NCI-H187 treated with DMSO at 0.1 percent for 48 hours (cell line): ENCODE measurements at regions not wholly inside any gene's neighbourhood (a gene's known extent, or its start where the extent isn't known, plus 50 kb on each side); places are given as distances from the start of the nearest gene placed in this dataset.
"Not testable (repeated sequence)": the region's sequence is repeated elsewhere in the genome, so short reads cannot be mapped to it uniquely, and the experiment has no call there.

Experiments used
- DNase-seq: peaks from one replicate; lab custom pipeline; 2025; lab: John Stamatoyannopoulos, UW

GRCh38 chr6:27106382-27106781 is 141.1 kb upstream of the PRSS16 start:
- DNase-seq, result no peak

GRCh38 chr6:27111743-27112142 is 135.8 kb upstream of the PRSS16 start:
- DNase-seq, result no peak

GRCh38 chr6:27112974-27113373 is 134.5 kb upstream of the PRSS16 start:
- DNase-seq, result no peak

- no peak for DNase-seq
These were observed 128.2 kb upstream of the PRSS16 start for GRCh38 chr6:27119329-27119728.

- no peak for DNase-seq
These were observed 127.7 kb upstream of the PRSS16 start for GRCh38 chr6:27119761-27120160.

- DNase-seq, result no peak
These were observed 125.9 kb upstream of the PRSS16 start for GRCh38 chr6:27121640-27122039.

- DNase-seq, result no peak
These were observed 123.2 kb upstream of the PRSS16 start for GRCh38 chr6:27124252-27124657.

GRCh38 chr6:27126046-27126814 is 121.3 kb upstream of the PRSS16 start:
- DNase-seq, result no peak

GRCh38 chr6:27126815-27127537 is 120.5 kb upstream of the PRSS16 start:
- DNase-seq, result no peak

- DNase-seq, result not testable (repeated sequence)
These were observed 119.6 kb upstream of the PRSS16 start for GRCh38 chr6:27127874-27128273.

- DNase-seq, result no peak
These were observed 119.0 kb upstream of the PRSS16 start for GRCh38 chr6:27128311-27129094.

- DNase-seq, result no peak
These were observed 118.2 kb upstream of the PRSS16 start for GRCh38 chr6:27129095-27129815.

- DNase-seq, result no peak
These were observed 117.6 kb upstream of the PRSS16 start for GRCh38 chr6:27129917-27130316.

- no peak for DNase-seq
These were observed 116.7 kb upstream of the PRSS16 start for GRCh38 chr6:27130668-27131428.

- DNase-seq, result not testable (repeated sequence)
These were observed 115.3 kb upstream of the PRSS16 start for GRCh38 chr6:27132282-27132531.

- peak; percentile 95 for DNase-seq
These were observed 114.8 kb upstream of the PRSS16 start for GRCh38 chr6:27132532-27133280.

- no peak for DNase-seq
These were observed 113.9 kb upstream of the PRSS16 start for GRCh38 chr6:27133281-27134227.

GRCh38 chr6:27135087-27135657 is 112.3 kb upstream of the PRSS16 start:
- no peak for DNase-seq

- DNase-seq, result no peak
These were observed 111.3 kb upstream of the PRSS16 start for GRCh38 chr6:27136077-27136644.
